ENCODE measurements at regions not wholly inside any gene's neighbourhood (a gene's known extent, or its start where the extent isn't known, plus 50 kb on each side); places are given as distances from the start of the nearest gene placed in this dataset.

- no peaks in the 10 kb centered on the region; a peak in 2 of 7 replicates for H3K36me3 Mint-ChIP-seq (ENCODE audit: insufficient read depth in 1 of 3, low read depth in 3 of 3)
- no peak overlapping the region for H3K4me3 Mint-ChIP-seq
- no peak overlapping the region for H2BK20ac ChIP-seq (ENCODE audit: low read depth, low read length, poor library complexity, severe bottlenecking)
- no peaks in the 10 kb centered on the region for H3K9me3 ChIP-seq (ENCODE audit: control insufficient read depth, low read depth, low read length)
- H3K79me2 ChIP-seq (ENCODE audit: insufficient read depth, low read length): no peaks in the 10 kb centered on the region
- no peak overlapping the region for H3K27ac Mint-ChIP-seq
- no peak overlapping the region for H3K4me2 ChIP-seq (ENCODE audit: insufficient read depth, insufficient read length, low read length)
- H3K23ac ChIP-seq (ENCODE audit: insufficient read length, low read depth, low read length): no peak overlapping the region
- H3K23me2 ChIP-seq (ENCODE audit: insufficient read length, low read depth, low read length, poor library complexity, severe bottlenecking): no peaks in the 10 kb centered on the region
- H4K8ac ChIP-seq (replicated peaks; ENCODE audit: insufficient read length, low read depth, low read length): peak overlapping the region; percentile 92
- peak overlapping the region; percentile 38 for H3K18ac ChIP-seq (ENCODE audit: insufficient read length, low read depth, low read length)
- peak overlapping the region; percentile 91 for H4K5ac ChIP-seq (ENCODE audit: insufficient read length, low read depth, low read length)
- no peak overlapping the region for H2BK15ac ChIP-seq (ENCODE audit: low read depth, low read length)
- no peaks in the 10 kb centered on the region for H4K20me1 ChIP-seq (ENCODE audit: control insufficient read depth, insufficient read depth, insufficient read length)
- no peaks in the 10 kb centered on the region for H3K27me3 Mint-ChIP-seq (ENCODE audit: low read depth)
- DNase-seq: no peak
- H3K4ac ChIP-seq (ENCODE audit: low read depth, low read length): no peak overlapping the region
- H2AK5ac ChIP-seq (ENCODE audit: insufficient read length, low read length): no peak overlapping the region
- H2BK120ac ChIP-seq (ENCODE audit: low read depth, low read length, poor library complexity, severe bottlenecking): no peak overlapping the region
- H3K27me3 ChIP-seq (ENCODE audit: insufficient read depth, low read length): no peaks in the 10 kb centered on the region
- H3K79me1 ChIP-seq (ENCODE audit: insufficient read depth, low read depth, low read length, poor library complexity, severe bottlenecking): no peaks in the 10 kb centered on the region
- H3T11ph ChIP-seq (ENCODE audit: low read length): no peak overlapping the region
- no peak overlapping the region for H2BK5ac ChIP-seq (ENCODE audit: insufficient read length, low read length)
- H3K4me1 ChIP-seq (ENCODE audit: insufficient read depth, low read length): no peaks in the 10 kb centered on the region
- no peak overlapping the region for H3K56ac ChIP-seq (ENCODE audit: insufficient read length, low read depth, low read length)
- WGBS (ENCODE audit: extremely low coverage, insufficient read length, low lambda C conversion rate): no CpG with 5 or more reads among the region's 9 CpGs
- H3K4me1 Mint-ChIP-seq: no peaks in the 10 kb centered on the region
- no peak overlapping the region for H3K9ac ChIP-seq (ENCODE audit: extremely low read depth, insufficient read length, low read length)
- no peak overlapping the region for H3K27ac ChIP-seq (ENCODE audit: insufficient read length, low read depth, low read length)
- no peak overlapping the region for H4K91ac ChIP-seq (ENCODE audit: insufficient read length, low read depth, low read length)
- H3K9me3 Mint-ChIP-seq: peaks cover 8 to 18% of the 10 kb centered on the region in 2 experiments; a peak in 4 of 5 replicates
- no peak overlapping the region for H2BK12ac ChIP-seq (ENCODE audit: insufficient read length, low read depth, low read length)
- peak overlapping the region; percentile 57; the same call in 1 of the 2 replicates for H3K14ac ChIP-seq (ENCODE audit: insufficient read depth, low read length)
- H2AFZ ChIP-seq (ENCODE audit: low read length): no peak overlapping the region
- TF ChIP-seq CTCF (conservative IDR thresholded peaks at IDR 0.05): no peak
Measured at GRCh38 chr5:26568316-26568715, 470.1 kb downstream of the CDH9 start.
